ENCODE measurements at regions not wholly inside any gene's neighbourhood (a gene's known extent, or its start where the extent isn't known, plus 50 kb on each side); places are given as distances from the start of the nearest gene placed in this dataset.
A peak's percentile ranks its signal among the peaks of the same experiment; 100 is the strongest.

DNA sequence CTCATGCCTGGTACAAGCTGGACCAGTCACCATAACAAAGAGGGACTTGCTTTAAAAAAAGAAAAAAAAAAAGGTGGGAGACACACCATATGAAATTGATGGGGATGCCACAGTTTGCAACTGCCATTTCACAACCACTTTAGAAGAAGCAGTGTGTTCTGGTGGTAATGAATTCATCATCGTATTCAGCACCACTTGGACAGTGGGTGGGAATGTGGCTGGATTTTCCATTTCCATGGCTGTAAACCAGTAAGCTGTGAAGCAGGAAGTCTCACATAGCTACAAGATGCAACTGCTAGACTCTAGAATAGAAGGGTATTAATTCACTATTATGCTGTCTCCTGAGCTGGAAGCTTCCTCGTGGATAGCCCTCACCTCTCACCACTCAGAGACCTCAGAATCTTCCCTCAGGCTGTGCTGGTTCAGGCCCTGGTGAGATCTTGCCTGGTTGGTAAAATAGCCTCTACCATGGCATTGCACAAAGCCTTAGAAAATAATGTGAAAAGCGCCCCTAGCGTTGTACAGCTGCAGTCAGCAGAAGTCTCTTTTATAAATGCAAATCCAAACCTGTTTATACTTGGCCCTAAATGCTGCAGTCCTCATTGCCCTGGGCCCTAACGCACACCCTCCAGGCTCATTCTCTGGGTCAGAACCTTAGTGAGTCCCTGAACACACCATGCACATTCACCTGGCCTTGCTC, 150.7 kb downstream of the KCTD15 start:
- DNase-seq, result peak in 14 of 58 donors; percentile 3 to 46 (median 16)

DNA sequence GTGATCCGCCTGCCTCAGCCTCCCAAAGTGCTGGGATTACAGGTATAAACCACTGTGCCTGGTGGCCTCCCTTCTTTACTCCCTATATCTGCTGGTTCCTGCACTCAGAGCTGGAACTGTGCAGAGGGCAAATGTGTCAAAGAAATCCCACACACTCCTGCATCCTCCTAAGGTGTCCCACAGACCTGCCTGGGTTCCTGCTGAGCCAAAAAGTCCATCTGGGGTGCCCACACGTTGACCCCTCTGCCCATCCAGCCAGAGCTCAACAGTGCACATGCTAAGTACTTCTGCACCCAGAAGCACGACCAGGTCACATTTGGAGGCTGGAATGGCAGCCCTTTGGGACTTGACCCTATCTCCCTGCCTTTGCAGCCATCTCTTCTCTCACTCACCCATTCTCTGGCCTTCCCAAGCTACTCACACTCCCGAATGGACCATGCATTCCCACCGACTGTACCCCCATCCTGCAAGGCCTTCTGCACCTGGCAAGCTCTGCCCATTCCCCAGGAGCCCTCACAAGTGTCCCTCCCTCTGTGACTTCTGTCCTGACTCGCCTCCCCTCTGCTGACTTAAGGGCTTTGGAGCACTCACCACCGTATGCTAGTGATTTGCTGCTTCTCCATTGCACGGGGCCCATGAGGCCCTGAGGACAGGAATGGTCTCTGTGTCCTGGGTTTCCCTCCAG, 152.1 kb downstream of the KCTD15 start:
- DNase-seq, result no peak

GRCh38 chr19:33950091-33950750, 153.6 kb downstream of the KCTD15 start:
- DNase-seq, result no peak

GRCh38 chr19:33953023-33953422, 156.4 kb downstream of the KCTD15 start:
- no peak for DNase-seq

- no peak for DNase-seq
Observed at GRCh38 chr19:33953592-33953991, 156.9 kb downstream of the KCTD15 start.

DNA sequence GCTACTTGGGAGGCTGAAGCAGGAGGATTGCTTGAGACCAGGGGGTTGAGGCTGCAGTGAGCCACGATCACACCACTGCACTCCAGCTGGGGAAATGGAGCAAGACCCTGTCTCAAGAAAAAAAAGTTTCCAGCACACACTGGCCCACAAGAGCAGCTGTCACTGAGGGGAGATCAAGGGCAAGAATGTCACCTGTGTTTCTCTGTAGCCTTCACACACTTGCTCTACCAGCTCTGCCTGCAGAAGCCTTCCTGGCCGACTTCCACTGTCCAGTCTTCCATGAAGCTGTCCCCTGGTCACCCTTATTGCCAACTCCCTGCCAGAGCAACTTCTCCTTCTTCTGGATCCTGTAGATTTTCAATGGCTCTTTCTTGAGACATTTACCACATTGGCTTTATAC, 158.0 kb downstream of the KCTD15 start:
- no peak for DNase-seq

- DNase-seq, result no peak
Observed at GRCh38 chr19:33956941-33957340, 160.3 kb downstream of the KCTD15 start.

DNA sequence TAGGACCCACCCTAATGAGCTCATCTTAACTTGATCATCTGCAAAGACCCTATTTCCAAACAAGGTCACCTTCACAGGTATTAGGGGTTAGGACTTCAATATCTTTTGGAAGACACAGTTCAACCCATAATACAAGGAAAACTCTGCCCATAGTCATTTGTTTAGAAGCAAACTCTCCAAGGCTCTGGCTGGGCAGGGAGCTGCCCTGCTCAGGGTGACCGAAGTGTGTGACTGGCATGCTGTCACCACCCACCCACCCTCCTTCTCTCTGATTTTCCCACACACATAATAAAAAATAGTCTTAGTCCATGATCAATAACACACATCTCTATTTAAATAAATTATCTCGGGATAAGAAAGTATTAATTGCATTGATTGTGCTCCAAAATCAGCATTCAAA, 161.1 kb downstream of the KCTD15 start:
- DNase-seq, result no peak

DNA sequence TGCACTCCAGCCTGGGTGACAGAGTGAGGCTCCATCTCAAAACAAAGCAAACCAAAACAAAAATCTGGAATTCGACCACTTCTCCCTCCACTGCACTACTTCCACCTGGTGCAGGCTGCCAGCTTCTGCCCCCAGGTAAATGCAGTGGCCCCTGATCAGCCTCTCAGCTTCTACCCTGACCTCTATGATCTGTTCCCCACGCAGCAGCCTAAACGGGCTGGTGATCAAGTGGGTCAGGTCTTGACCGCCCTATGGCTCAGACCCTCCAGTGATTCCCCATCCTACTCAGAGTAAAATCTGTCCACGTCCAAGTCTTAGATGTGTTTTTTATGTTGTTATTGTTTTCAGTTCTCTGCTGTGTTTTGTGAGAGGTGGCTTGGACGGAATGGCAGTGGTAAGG, 163.9 kb downstream of the KCTD15 start:
- no peak for DNase-seq

DNA sequence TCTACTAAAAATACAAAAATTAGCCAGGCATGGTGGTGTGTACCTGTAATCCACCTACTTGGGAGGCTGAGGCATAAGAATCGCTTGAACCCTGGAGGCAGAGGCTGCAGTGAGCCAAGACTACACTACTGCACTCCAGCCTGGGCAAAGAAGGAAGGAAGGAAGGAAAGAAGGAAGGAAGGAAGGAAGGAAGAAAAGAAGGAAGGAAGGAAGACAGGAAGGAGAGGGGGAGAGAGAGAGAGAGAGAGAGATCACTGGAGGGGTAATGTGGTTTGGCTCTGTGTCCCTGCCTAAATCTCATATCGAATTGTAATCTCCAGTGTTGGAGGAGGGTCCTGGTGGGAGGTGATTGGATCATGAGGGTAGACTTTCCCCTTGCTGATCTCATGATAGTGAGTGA, 165.5 kb downstream of the KCTD15 start:
- DNase-seq, result no peak

GRCh38 chr19:33963514-33963913, 166.8 kb downstream of the KCTD15 start:
- DNase-seq, result no peak

GRCh38 chr19:33971073-33971472, 174.4 kb downstream of the KCTD15 start:
- DNase-seq, result no peak

DNA sequence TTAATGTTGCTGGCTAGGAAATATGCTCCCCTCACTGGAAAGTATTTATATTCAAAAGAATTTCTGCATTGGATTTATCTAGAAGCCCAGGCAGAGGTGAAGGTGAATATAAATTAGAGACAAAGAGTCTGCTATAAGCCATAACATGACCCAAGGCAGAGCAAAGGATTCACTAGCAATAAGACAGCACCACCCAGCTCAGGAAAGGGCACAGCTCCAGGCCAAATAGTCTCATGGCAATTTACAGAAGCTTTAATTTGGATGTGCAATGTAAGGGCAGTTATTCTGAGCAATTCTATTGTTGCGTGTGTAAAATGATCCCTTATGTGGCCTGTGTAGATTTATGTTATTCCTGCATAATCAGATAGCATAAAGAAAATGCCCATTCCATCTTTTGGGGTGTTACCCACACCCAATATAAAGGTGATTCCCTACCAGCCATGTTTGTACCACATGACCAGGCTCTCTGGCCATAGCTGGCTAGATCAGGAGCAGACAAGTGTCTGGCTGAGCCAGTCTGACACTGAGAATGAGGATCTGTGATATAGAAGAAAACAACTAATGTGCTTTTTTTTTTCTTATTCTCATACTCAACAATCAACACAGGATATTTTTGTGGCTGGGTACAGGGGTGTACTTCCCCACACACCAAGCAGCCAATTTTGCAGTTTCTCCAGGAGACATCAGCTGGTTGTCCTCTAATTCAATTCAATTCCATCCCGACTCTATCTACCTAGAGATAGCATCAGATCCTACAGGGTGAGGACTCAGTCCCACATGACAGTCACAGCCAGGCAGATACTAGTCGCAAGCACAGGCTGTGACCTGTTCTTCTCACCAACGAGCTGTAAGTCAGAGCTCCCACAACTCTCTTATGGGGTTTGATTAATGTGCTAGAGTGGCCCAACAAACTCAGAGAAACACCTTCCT, 181.4 kb downstream of the KCTD15 start:
- no peak for DNase-seq

GRCh38 chr19:33982706-33983105, 186.0 kb downstream of the KCTD15 start:
- DNase-seq, result no peak

DNA sequence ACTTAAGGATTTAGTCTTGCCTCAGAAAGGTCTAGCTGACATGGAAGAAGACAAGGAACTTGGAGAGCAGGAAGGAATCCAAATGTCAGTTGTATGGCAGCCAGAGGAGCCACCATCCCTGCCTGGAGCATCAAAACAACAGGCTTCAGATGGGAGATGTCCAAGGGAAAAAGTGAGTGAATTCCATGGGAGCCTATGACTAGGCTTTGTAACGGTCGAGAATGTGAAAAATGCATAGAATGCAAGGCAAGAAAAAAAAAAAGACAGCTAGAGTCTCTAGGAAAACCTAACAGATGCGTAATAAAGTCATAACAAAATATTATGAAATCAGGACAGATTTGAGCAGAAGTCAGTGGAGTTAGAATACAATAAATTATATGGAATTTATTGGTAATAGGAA, 183.7 kb upstream of the LSM14A start:
- no peak for DNase-seq

- DNase-seq, result no peak
Observed at GRCh38 chr19:33997690-33998089, 174.6 kb upstream of the LSM14A start.

GRCh38 chr19:33998302-33998701, 174.0 kb upstream of the LSM14A start:
- no peak for DNase-seq

DNA sequence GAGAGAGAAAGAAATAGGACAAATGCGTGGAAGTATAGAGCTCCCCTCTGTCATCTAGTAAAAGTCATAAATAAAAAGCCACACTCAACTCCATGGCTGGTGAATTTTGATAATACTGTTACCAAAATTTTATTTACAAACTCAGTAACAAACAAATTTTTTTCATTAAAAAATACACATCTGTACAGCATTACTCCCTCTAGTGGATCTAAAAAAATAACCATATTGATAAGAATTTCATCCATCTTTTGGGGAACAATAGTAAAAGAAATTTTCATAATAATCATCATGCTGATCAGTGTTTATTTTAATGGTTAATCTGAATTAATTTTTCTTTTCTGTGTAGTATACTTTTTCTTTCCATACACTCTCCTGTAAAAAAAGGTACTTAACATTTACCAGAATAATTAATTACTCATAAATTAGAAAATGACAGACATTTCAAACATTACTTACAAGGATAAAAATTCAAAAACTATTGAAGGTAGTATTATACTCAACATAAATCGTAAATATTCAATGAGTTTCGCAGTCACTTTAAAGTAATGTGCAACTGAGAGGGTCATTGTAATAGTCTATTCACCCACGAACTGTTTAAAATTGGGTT, 173.5 kb upstream of the LSM14A start:
- no peak for DNase-seq

DNA sequence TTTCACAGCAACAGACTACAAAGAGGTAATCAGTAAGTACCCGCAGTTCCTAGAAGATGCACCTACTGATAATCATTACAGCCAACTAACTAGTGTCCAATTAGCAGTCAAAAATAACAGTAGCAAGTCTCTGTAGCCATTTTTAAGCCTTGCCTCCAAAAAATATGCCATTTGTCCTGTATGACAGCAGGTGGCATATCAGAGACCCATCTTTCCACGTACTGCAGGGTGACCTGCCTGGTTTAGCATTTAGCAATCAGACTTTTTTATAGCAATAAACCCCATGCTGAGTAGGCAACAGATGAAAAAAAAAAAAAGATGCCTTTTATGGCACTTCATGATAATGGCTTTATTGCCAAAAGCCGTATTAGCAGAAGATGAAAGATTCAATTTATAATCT, 155.3 kb upstream of the LSM14A start:
- no peak for DNase-seq

DNA sequence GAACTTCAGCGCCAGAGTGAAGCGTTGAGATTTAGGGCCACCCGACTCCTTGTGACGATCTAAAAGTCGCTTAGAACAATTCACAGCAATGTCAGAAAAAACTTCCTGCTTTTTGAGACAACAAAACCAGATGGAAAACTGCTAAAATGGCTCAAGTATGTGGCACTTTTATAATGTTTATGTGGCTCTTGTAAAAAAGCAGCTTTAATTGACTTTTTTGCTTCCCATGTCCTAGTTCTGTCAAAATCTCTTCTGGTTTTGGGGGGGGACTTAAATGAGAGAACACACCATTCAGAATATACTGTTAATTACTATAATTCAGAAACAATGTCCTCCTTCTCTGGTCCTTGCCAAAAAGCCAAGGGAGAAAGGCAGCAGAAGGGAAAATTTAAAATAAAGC, 154.7 kb upstream of the LSM14A start:
- no peak for DNase-seq

DNA sequence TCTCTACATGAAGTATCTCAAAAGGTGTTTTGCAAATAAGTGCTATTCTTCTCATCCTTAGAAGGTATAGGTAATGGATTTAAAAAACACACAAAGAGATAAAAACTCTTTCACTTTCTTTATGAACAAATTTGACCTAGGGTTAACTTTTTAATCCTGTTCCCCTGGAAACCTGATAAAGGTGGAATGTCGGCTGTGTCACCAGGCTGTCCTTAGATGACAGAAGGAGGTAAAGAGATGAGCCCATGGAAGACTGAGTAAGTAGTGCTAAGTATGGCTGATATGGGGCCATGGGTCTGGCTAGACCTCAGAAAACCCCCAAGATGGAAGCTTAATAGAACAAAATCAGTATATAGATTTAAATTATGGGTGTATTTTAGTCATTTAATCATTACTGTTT, 153.8 kb upstream of the LSM14A start:
- no peak for DNase-seq
